ENCODE measurements at regions not wholly inside any gene's neighbourhood (a gene's known extent, or its start where the extent isn't known, plus 50 kb on each side); places are given as distances from the start of the nearest gene placed in this dataset.

DNA sequence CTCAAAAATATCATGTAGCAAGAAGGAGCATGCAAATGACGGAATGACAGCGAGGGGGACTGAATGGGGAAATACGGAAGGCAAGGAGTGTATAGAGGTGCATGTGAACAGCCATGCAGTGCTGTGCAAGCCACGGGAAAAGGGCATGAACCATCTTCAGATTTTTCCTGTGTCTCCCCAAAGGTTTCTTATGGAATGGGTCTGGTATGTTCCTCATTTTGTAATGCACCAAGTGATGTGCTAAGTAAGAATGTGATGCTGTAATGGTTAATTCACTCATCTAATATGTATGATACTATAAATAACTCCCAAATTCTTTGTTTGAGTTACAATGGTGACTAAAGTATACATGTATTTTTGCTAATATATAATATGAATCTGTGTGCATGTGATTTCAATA lies 99.0 kb upstream of the DAB2 start:
- no peak overlapping the region for H3K4me3 ChIP-seq (ENCODE audit: control insufficient read depth in 2 of 3, extremely low read depth in 1 of 3, insufficient read depth in 2 of 3, low read depth in 1 of 3, low read length in 3 of 3)
- dilution Hi-C loops (cut with MboI; ENCODE audit: extremely low pct_ligation_motif_present, low sequenced_read_pairs): no loop called here
- DNase-seq (ENCODE audit: low read depth, low spot score) (no peak), FAIRE-seq (no peak)
- TF ChIP-seq EZH2 (IDR thresholded peaks at IDR 0.05; ENCODE audit: low read length) (no peak), CTCF (optimal IDR thresholded peaks at IDR 0.05 in 1 of 3, IDR thresholded peaks at IDR 0.05 in 1 of 3, conservative IDR thresholded peaks at IDR 0.05 in 1 of 3; ENCODE audit: extremely low read depth in 1 of 3, insufficient read depth in 2 of 3, low read length in 3 of 3) (no peak)
- no peaks in the 10 kb centered on the region for H3K79me2 ChIP-seq (ENCODE audit: control insufficient read depth, insufficient read depth, low read length)
- H2AFZ ChIP-seq (ENCODE audit: control insufficient read depth, low read length): no peak overlapping the region
- no peaks in the 10 kb centered on the region for H4K20me1 ChIP-seq (ENCODE audit: control insufficient read depth, extremely low read depth, insufficient read depth, low read length)
- H3K36me3 ChIP-seq (ENCODE audit: control insufficient read depth in 2 of 2, extremely low read depth in 1 of 2, insufficient read depth in 2 of 2, low read length in 2 of 2): no peaks in the 10 kb centered on the region
- no peaks in the 10 kb centered on the region for H3K9me3 ChIP-seq (ENCODE audit: control insufficient read depth, low read depth, low read length)
- no peaks in the 10 kb centered on the region for H3K9me1 ChIP-seq (ENCODE audit: control insufficient read depth, extremely low read depth, insufficient read depth, low read length)
- no peak overlapping the region for H3K4me2 ChIP-seq (ENCODE audit: control insufficient read depth, extremely low read depth, insufficient read depth, low read depth, low read length)
- H3K9ac ChIP-seq (ENCODE audit: control insufficient read depth, extremely low read depth, insufficient read depth, low read length): no peak overlapping the region
- no peaks in the 10 kb centered on the region for H3K27me3 ChIP-seq (ENCODE audit: control insufficient read depth, extremely low read depth, insufficient read depth, low read length)
- no peaks in the 10 kb centered on the region for H3K4me1 ChIP-seq (ENCODE audit: control insufficient read depth, extremely low read depth, insufficient read depth, low read length)
- H3K27ac ChIP-seq (ENCODE audit: control insufficient read depth, insufficient read depth, low read length): no peak overlapping the region

DNA sequence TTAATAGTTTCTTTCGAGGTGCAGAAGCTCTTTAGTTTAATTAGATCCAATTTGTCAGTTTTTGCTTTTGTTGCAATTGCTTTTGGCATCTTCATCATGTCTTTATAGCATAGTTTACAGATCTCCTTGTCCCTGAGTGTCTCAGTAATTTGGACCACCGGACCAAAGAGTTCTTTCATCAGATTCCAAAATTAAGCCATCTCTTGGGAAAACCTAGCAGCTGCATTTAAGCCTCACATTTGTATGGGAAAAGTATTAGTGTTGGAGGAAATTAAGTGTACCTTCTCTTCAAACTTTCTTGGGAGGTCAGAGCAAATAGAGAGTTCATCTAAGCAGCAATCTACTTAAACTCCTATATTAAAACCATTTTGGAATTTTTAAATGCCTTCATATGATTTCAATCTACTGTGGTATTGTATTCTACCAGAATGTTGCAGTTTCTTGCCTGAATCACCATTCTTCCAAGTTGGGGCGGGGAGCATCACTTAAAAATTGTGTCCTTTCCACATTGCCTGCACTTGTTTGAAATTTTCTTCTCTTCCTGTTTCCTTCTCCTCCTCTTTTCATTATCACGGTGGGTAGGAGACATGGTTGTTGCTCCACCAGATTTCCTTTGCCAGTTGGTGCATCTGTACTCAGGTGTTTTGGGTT lies 97.3 kb upstream of the DAB2 start:
- FAIRE-seq: no peak
- no peak overlapping the region for H3K4me2 ChIP-seq (ENCODE audit: control insufficient read depth, extremely low read depth, insufficient read depth, low read depth, low read length)

More for the DNA sequence above, 97.3 kb upstream of the DAB2 start:
- Histone ChIP-seq H3K9ac (ENCODE audit: control insufficient read depth, extremely low read depth, insufficient read depth, low read length) (no peak overlapping the region), H4K20me1 (ENCODE audit: control insufficient read depth, extremely low read depth, insufficient read depth, low read length) (no peaks in the 10 kb centered on the region), H3K27me3 (ENCODE audit: control insufficient read depth, extremely low read depth, insufficient read depth, low read length) (no peaks in the 10 kb centered on the region), H3K36me3 (ENCODE audit: control insufficient read depth in 2 of 2, extremely low read depth in 1 of 2, insufficient read depth in 2 of 2, low read length in 2 of 2) (no peaks in the 10 kb centered on the region), H3K9me1 (ENCODE audit: control insufficient read depth, extremely low read depth, insufficient read depth, low read length) (no peaks in the 10 kb centered on the region), H2AFZ (ENCODE audit: control insufficient read depth, low read length) (no peak overlapping the region), H3K4me3 (ENCODE audit: control insufficient read depth in 2 of 3, extremely low read depth in 1 of 3, insufficient read depth in 2 of 3, low read depth in 1 of 3, low read length in 3 of 3) (no peak overlapping the region), H3K4me1 (ENCODE audit: control insufficient read depth, extremely low read depth, insufficient read depth, low read length) (no peaks in the 10 kb centered on the region), H3K9me3 (ENCODE audit: control insufficient read depth, low read depth, low read length) (no peaks in the 10 kb centered on the region), H3K79me2 (ENCODE audit: control insufficient read depth, insufficient read depth, low read length) (no peaks in the 10 kb centered on the region), H3K27ac (ENCODE audit: control insufficient read depth, insufficient read depth, low read length) (no peak overlapping the region)
- TF ChIP-seq EZH2 (IDR thresholded peaks at IDR 0.05; ENCODE audit: low read length) (no peak), CTCF (optimal IDR thresholded peaks at IDR 0.05 in 1 of 3, IDR thresholded peaks at IDR 0.05 in 1 of 3, conservative IDR thresholded peaks at IDR 0.05 in 1 of 3; ENCODE audit: extremely low read depth in 1 of 3, insufficient read depth in 2 of 3, low read length in 3 of 3) (no peak)
- dilution Hi-C loops (cut with MboI; ENCODE audit: extremely low pct_ligation_motif_present, low sequenced_read_pairs): no loop called here
- DNase-seq (ENCODE audit: low read depth, low spot score): no peak
